ENCODE measurements at regions not wholly inside any gene's neighbourhood (a gene's known extent, or its start where the extent isn't known, plus 50 kb on each side); places are given as distances from the start of the nearest gene placed in this dataset.

- Histone ChIP-seq H2BK15ac (ENCODE audit: low read length) (peak overlapping the region; percentile 19; the same call in 1 of the 2 replicates), H4K5ac (ENCODE audit: insufficient read length, low read depth, low read length) (no peak overlapping the region), H2AK5ac (ENCODE audit: low read depth, low read length) (peak overlapping the region; percentile 90), H3K79me1 (ENCODE audit: low read depth, low read length) (no peaks in the 10 kb centered on the region), H3K9me3 (ENCODE audit: insufficient read depth in 2 of 2, low read depth in 1 of 2, low read length in 1 of 2) (no peaks in the 10 kb centered on the region), H4K8ac (ENCODE audit: extremely low read depth, insufficient read depth, low read length) (no peak overlapping the region), H3K9ac (replicated peaks in 1 of 4; ENCODE audit: extremely low read depth in 1 of 4, low read depth in 3 of 4, low read length in 3 of 4) (no peak overlapping the region), H3K79me2 (ENCODE audit: control insufficient read depth in 1 of 2, insufficient read depth in 2 of 2, low read length in 2 of 2) (no peaks in the 10 kb centered on the region), H3K23me2 (ENCODE audit: low read depth, low read length) (peaks cover 11% of the 10 kb centered on the region; the same call in 1 of the 2 replicates), H3K4me1 (replicated peaks in 1 of 4; ENCODE audit: control insufficient read depth in 3 of 4, insufficient read depth in 4 of 4, low read length in 3 of 4) (peaks cover 3 to 5% (median 4%) of the 10 kb centered on the region in 4 experiments; a peak in 6 of 7 replicates), H2BK120ac (replicated peaks; ENCODE audit: low read depth, low read length) (no peak overlapping the region), H3K23ac (ENCODE audit: insufficient read length) (no peak overlapping the region), H3K4me2 (ENCODE audit: insufficient read depth in 1 of 2, low read depth in 2 of 2, low read length in 2 of 2) (no peak overlapping the region), H3K14ac (ENCODE audit: insufficient read length) (no peak overlapping the region), H4K91ac (replicated peaks; ENCODE audit: insufficient read length, low read length) (no peak overlapping the region), H3K4me3 (ENCODE audit: extremely low read depth in 1 of 4, insufficient read depth in 2 of 4, low read depth in 3 of 4, low read length in 4 of 4) (no peak overlapping the region), H3K27me3 (replicated peaks in 1 of 4; ENCODE audit: control insufficient read depth in 3 of 4, extremely low read depth in 1 of 4, insufficient read depth in 3 of 4, low read length in 3 of 4) (peaks cover 0 to 2% (median 0%) of the 10 kb centered on the region in 4 experiments; a peak in 1 of 7 replicates), H3K4ac (replicated peaks; ENCODE audit: insufficient read length, low read depth, low read length) (no peak overlapping the region), H3K36me3 (ENCODE audit: control insufficient read depth in 2 of 4, insufficient read depth in 4 of 4, low read length in 3 of 4) (no peaks in the 10 kb centered on the region), H3K18ac (ENCODE audit: extremely low read depth, low read length) (no peak overlapping the region), H3K56ac (replicated peaks; ENCODE audit: insufficient read length, low read depth, low read length) (no peak overlapping the region), H4K20me1 (replicated peaks in 1 of 2; ENCODE audit: control insufficient read depth in 1 of 2, insufficient read depth in 2 of 2, low read length in 2 of 2) (no peaks in the 10 kb centered on the region), H2BK12ac (ENCODE audit: low read depth, low read length) (peak overlapping the region; percentile 77; the same call in 1 of the 2 replicates), H2BK5ac (ENCODE audit: low read depth, low read length) (0 out of 2 replicates have a peak overlapping the region, but pooled peaks have one; percentile 30), H2BK20ac (ENCODE audit: low read length) (no peak overlapping the region), H3K27ac (ENCODE audit: low read depth, low read length) (no peak overlapping the region), H2AFZ (ENCODE audit: low read length) (no peak overlapping the region)
- ChIA-PET POLR2A (ENCODE audit: partially characterized antibody) (no interaction called here), CTCF (ENCODE audit: partially characterized antibody) (no interaction called here)
- no peak for TF ChIP-seq RFX5 (IDR thresholded peaks at IDR 0.05; ENCODE audit: borderline replicate concordance, low read depth, low read length)
- TF ChIP-seq SUZ12 (IDR thresholded peaks at IDR 0.05; ENCODE audit: low read length), result no peak
- TF ChIP-seq MAX (IDR thresholded peaks at IDR 0.05), result no peak
- no peak for FAIRE-seq
- no peak for DNase-seq (ENCODE audit: low read depth in 1 of 2, low spot score in 2 of 2)
- WGBS, 2 experiments (ENCODE audit: extremely low coverage in 1 of 2, insufficient coverage in 1 of 2, insufficient read length in 1 of 2, insufficient replicate concordance in 2 of 2, low coverage in 1 of 2, low lambda C conversion rate in 2 of 2, missing lambda C conversion rate in 1 of 2), result 89 to 100% methylated on average over 2 of the region's 2 CpGs
Observed at GRCh38 chr22:27655582-27656185, 145.9 kb downstream of the MN1 start.

Data from H1 (cell line).